GM21576 (cell line): ENCODE measurements at regions not wholly inside any gene's neighbourhood (a gene's known extent, or its start where the extent isn't known, plus 50 kb on each side); places are given as distances from the start of the nearest gene placed in this dataset.
"Not testable (repeated sequence)": the region's sequence is repeated elsewhere in the genome, so short reads cannot be mapped to it uniquely, and the experiment has no call there.

Source experiments
- ATAC-seq: cut with Tn5 transposase; IDR thresholded peaks from one replicate; pipeline ENCODE4 v1.9.1; 2021; ENCODE audit warnings: mild to moderate bottlenecking, moderate library complexity; ENCODE audit not compliant: unreplicated experiment

DNA sequence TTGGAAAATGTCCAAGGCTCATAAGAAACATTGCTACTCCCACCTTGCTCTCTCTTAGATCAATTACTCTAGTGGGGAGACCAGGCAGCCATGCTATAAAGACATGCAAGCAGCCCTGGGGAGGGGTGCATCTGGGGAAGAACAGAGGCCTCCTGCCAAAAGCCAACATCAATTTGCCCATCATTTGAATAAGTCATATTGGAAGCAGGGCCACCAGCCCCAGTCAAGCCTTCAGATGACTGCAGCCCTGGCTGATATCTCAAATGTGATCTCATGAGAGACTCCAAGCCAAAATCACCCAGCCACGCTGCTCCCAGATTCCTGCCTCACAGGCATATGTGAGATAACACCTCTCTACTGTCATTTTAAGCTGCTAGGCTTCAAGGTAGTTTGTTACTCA lies 157.5 kb upstream of the PDE1C start:
- no peak for ATAC-seq

DNA sequence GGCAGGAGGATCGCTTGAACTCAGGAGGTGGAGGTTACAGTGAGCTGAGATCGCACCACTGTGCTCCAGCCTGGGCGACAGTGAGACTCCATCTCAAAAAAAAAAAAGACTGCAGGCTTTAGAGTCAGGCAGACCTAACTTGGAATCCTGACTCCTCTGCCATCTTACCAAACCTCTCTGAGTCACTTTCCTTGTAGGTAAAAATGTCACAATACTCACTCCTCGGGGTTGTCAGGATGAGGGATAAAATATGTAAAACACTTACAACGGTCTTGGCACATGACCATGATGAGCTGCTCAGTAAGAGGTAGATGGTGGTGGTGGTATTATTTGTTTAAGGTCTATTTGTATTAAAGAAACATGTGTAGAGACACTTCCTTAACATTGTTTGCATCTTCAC lies 154.1 kb upstream of the PDE1C start:
- ATAC-seq: no peak

DNA sequence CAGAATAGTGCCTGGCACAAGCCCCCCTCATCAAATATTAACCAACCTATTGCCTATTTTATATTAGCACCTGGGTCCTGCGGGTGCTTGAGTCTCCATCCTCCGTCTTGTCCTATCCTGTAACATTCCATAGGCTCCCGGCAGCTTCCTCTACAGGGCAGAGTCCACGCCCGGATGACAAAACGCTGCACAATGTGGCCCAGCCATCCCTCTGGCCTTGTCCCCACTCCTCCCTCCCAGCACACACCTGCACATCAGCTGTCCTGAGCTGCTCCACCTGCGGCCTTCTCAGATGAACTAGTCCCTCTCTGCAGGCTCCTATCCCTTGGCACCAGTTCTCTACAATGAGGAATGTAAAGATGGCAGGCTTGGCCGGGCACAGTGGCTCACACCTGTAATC lies 153.5 kb upstream of the PDE1C start:
- ATAC-seq: no peak

DNA sequence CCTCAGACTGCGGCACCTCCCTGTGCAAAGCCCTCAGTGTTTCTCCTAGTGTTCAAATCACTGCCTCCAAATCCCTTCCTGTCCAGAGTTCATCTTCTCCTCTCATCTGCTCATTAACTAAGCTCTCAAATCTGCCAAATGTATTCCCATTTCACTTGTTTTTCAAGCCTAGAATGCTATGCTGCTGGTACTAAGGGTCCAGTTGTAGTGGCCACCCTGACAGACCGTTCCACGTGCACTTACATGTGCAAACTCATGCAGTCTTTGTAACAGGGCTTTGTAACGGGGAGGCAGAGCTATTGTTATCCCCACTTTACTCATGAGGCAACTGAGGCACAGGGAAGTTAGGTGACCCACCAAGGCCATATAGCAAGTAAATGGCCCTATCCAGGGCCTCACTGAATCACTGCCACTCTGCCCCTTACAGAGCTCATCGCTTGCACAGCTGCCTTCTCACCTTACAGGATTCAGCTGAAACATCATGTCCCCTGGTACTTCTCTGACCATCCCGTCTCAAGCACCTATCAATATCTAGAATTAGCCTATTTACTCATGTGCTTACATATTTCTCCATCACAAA lies 153.0 kb upstream of the PDE1C start:
- no peak for ATAC-seq

DNA sequence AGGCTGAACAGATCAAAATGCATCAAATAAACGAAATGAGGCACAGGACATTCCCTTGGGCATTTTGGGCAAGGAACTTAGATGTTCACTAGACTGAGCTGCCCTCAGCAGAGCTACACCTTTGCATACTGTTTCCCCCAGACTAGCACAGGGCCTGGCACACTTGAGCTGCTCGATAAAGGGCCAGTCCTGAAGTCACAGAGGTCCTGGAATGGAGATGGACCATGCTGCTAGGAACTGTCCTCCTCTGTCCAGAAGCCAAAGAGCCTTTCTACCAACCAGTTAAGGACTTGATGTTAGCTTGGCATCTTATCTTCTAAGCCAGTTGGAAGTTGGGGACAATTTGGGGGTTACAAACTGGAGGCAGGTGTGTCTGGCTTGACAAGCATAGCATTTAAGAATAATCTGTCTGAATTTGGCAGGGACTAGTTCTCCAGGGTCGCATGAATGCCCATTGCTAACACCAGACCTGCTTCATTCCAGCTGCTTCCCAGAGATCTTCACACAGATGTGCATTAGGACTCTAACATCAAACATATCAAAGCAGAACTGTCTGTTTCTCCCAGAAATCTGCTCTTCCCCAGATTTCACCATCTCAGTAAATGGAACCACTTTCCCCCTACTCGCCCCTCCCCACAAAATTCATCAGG lies 152.2 kb upstream of the PDE1C start:
- ATAC-seq: no peak

DNA sequence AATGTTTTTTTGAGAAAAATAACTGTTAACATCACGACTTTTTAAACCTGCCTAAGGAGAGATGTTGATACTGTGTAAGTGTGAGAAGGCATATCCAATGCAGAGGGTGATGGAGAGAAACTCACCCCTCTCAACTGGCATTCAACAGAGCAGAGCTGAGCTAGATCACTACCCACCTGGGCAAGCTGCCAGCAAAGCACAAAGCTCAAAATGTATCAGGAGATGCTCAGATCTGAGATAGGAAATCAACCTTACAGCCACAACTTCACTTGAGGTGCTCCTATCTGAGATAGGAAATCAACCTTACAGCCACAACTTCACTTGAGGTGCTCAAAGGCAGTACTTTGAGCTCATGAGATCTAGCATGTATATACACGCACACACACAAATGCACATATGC lies 151.5 kb upstream of the PDE1C start:
- ATAC-seq: no peak

DNA sequence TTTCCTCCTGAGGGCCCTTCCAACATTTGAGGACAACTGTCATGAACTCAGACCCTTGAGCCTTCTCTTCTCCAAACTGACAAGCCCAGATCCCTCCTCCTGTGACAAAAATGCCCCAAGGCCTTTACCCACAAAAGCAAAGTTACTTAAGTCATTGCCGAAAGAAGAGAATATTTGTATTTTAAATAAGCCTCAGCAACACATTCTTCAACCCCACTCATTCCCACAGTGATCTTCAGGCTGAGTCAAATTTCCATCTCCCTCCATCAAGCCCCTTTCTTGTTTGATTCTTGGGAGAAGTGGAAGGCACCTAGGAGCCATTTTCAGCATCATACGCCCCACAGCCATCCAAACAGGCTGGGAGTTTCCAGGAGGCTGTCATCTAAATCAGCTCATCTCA lies 150.8 kb upstream of the PDE1C start:
- ATAC-seq: no peak

DNA sequence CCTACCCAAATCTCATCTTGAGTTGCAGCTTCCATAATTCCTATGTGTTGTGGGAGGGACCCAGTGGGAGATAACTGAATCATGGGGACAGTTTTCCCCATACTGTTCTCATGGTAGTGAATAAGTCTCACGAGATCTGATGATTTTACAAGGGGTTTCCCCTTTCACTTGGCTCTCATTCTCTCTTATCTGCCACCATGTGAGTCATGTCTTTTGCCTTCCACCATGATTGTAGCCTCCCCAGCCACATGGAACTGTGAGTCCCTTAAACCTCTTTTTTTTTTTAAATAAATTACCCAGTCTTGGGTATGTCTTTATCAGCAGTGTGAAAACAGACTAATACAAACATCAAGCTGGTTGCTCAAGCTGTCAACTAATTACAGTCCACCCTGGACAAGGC lies 149.6 kb upstream of the PDE1C start:
- not testable (repeated sequence) for ATAC-seq

DNA sequence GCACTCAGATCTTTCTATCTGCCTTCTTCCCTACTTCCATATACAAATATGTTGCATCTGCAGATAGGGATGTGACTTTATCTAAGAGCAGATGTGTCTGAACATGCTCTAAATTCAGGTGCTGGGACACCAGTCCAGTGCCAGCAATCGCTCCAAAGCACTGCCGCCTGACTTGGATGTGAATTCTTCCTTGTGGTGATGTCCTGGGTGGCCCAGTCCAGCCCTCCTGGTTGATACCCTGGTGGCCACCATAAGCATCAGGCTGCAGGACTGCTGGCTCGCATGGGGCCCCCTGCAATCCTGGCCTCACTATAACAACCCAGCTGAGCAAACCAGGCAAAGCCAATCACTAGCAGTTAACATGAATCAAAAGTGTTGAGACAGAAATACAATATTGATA lies 149.2 kb upstream of the PDE1C start:
- ATAC-seq: no peak

DNA sequence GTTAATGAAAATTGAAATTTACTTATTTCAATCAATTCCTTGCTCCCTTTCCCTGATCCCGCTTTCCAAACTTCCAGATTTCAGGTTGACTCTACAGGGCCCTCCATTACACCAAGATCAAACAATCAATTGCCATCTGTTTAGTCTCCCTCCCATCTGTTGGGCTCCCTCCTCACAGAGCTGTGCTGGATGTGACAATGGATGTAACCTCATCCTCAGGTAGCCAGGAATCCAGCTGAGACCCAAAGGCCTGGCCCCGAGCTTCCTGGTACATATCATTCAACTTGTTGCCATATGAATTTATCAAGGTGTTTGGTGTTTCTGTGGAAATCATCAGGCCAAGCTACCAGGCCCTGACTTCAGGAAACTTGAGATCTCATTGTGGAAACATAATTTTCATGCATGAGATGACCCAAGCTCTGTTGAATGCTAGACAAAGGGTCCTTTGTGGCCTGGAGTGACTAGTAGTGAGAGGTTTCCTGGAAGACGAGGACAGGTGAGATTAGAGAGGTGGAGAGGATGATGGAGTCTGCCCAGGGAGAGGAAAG lies 148.6 kb upstream of the PDE1C start:
- ATAC-seq: no peak

DNA sequence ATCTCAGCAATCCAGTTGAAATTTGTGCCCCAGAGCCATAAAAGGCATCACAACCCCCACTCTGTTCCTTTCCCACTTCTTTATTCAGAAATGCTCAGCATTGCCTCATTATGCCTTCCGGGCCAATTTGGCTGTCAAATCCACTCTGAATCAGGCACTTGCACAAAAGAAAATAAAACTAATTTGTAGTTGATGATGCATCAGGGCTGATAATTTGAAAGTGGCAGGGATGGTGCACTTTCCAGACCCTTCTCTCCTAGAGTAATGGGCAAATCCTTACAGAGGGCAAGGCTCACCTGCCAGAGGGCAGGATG lies 147.9 kb upstream of the PDE1C start:
- no peak for ATAC-seq

DNA sequence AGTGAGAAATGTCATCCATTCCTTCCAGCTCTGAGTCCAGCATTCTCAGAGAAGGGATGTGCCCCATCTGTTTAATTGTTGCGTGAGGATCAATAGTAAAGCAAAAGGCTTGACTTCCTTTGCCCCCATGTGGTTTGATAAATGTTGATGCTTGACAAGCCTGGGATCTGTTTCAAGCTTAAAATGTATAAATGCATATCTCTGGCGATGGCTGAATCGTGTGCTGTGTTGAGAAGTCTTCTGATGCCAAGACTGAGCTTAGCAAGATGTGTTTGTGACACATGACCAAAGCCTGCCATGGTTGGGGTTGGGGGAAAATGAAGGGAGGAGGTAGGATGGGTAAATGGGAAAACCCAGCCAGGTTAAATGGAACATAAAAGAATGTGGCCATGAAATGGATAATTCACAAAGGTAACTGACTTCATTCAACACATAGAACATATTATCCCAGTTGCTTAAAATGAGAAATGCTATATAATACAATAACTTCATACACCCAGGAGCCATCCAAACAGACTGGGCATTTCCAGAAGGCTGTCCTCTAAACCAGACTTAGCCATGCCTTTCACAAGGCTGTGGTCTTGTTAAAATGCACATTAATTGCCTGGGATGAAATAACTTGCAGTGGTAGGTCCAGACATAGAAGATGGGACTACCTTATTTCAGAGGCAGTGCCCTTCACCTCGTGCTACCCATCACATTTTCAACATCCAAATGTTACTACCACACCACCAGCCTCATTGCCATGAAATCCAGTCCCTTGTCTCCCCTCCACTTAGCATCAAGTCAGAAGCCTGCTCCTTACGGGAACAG lies 147.3 kb upstream of the PDE1C start:
- ATAC-seq: no peak

DNA sequence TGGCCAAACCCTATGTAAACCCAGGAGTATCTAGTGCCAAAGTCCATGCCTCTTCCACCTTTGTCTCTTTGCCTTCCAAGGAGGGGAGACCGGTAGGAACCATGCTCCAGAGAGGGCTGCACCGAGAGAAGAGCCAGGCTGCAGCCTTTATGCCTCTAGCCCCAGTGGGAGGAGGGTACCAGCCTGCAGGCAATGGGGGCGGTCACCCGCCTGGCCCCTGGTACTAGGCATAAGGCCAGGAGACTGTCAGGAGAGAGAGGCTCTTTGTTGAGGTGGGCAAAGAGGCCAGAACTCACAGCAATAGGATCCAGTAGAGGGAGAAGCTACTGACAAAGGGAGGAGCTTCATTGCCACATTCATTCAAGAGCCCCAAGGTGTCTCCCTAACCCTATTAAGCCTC lies 146.6 kb upstream of the PDE1C start:
- ATAC-seq: no peak

DNA sequence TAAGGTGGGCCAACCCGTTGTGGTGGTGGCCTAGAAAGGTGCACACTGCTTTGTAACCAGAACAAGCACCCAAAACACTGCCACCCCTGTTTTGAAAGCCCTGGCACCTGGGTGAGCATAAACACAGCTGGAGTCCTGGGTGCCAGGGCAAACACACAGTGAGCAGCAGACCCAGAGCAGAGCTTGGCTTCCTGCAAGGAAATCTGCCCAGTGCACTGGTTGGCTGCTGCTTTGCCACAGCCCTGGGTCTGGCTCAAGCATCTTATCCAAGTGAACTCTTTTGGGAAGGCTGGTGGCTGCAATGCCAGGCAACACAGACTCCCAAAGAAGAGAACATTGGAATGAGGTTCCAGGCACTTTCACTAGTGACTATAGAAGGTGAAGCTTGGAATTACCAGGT lies 145.5 kb upstream of the PDE1C start:
- no peak for ATAC-seq

DNA sequence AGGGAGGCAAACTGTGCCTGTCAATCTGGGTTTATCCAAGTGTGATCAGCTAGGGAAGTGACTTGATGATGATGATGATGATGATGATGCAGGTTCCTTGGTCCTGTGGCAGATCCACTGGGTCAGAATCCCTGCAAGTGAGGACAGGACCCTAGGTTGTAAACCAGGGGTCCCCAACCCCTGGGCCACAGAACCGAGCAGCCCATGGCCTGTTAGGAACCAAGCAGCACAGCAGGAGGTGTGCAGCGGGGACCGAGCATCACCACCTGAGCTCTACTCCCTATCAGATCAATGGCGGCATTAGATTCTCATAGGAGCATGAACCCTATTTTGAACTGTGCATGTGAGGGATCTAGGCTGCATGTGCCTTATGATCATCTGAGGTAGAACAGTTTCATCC lies 144.7 kb upstream of the PDE1C start:
- ATAC-seq: no peak

DNA sequence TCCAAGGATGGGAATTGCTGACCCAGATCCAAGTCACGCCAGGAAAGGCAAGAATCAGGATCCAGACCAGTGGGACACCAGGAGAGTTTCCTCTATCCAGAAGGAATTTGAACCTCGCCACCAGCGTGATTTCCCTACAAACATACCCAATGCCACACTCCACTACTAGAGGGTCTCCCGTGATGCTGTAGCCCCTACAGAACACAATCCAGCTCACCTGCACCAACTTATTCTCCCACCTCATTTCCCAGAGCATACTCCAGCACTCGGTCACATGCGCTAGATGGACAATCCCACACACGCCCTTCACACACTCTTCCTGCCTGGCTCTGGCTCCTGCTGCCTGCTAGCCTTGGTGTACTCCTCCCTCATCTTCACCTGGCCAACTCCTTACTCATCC lies 142.1 kb upstream of the PDE1C start:
- no peak for ATAC-seq

DNA sequence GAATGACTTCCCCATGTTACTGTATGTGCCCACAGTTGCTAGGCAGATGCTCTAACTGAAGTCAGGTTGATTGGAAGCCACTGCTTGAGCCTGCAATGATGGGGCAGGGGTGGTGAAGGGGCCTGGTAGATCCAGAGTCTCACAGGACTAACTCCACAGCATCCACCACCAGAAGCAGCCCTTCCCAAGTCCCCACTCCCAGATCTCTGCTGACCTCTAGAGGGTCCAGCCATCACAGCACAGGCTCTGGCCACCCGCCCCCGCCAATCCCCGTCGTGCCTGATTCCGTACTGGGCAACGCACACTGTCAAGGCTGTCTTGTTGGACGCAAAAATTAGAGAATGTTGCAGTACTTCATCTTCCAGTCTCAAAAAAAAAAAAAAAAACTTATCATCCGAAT lies 136.8 kb upstream of the PDE1C start:
- no peak for ATAC-seq

DNA sequence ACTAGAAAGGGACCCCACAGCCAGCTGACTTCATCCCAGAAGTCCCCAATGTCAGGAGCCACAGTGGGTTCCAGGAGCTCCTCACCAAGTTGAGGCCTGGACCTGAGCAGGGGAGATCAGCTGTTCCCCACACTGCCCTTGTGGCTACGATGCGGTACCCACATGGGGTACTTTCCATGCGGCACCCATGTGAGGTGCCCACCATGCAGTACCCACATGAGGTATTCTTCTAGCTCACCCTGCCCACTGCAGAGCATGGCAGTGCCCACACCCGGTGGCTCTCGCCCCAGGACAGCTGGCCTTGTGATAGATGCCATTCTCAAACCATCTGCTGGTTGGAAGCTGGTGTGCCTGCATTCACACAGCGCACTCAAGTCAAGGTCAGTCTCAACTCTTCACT lies 136.3 kb upstream of the PDE1C start:
- ATAC-seq: no peak

DNA sequence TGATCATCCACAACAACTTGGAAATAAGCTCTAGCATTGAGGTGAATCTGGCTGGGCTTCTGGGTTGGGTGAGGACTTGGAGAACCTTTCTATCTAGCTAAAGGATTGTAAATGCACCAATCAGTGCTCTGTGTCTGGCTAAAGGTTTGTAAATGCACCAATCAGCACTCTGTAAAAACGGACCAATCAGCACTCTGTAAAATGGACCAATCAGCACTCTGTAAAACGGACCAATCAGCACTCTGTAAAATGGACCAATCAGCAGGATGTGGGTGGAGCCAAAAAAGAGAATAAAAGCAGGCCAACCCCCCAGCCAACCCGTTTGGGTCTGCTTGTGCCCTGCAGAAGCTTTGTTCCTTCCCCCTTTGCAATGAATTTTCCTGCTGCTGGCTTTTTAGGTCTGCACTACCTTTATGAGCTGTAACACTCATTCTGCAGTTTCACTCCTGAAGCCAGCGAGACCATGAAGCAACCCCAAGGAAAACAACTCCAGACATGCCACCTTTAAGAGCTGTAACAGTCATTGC lies 135.2 kb upstream of the PDE1C start:
- ATAC-seq: not testable (repeated sequence)

DNA sequence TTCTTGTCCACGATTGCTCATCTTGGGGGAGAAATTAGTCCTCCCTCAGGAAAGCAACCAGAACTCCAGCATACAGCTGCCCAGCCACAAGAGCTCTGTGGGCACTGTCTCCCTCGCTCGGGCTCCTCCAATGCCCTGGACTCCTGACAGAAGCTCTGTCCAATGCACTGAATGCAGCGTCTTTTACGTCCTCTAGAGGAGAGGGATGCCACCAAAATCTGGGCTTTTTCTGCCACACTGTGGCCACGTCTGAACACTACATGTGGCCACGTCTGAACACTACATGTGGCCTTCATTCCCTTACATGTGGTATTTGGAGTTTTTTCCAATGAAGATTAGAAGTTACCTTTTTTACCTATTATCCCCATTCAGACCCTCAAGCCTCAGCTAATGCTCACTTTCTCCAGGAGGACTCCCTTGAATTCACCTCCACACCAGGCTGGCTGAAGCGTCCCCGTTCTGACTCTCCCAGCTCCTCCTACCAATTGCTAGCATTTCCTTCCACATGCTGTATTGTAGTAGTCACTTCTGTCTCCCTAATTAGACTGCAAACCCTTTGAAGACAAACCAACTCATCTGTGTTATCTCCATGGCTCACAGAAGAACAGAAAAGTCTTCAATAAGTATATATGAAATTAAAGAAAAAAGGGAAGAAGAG lies 134.3 kb upstream of the PDE1C start:
- ATAC-seq: peak; percentile 62

DNA sequence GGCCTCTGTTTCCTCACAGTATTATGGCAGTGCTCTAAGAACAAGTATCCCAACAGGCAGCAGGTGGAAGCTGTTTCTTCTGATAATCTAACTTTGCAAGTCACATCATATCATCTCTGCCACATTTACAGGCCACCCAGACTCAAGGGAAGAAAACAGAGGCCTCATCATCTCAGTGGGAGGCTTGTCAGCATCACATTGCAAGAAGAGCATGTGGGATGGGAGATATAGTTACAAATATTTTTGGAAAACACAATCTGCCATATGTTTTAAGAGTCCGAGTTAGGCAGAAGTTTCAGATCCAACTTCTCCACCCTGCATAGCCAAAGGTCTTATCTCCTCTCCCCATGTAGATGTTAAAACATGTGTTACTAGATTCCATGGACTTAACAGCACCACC lies 130.4 kb upstream of the PDE1C start:
- ATAC-seq: no peak

DNA sequence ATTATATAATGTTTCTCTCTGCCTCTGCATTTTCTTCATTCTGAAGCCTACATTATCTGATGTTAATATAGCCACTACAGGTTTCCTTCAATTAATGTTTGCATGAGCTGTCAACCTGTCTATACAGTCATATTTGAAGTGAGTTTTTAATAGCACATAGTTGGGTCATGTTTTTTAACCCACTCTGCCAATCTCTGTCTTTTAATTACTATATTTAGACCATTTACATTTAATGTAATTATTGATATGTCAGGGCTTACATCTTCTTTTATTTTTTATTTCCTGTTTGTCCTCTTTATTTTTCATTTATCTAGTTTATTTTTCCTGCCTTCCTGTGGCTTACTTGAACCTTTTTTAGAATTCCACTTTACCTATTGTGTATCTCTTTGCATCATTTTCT lies 124.3 kb upstream of the PDE1C start:
- ATAC-seq: no peak
